OCI-LY1 (cell line): ENCODE measurements at regions not wholly inside any gene's neighbourhood (a gene's known extent, or its start where the extent isn't known, plus 50 kb on each side); places are given as distances from the start of the nearest gene placed in this dataset.
"Not testable (repeated sequence)": the region's sequence is repeated elsewhere in the genome, so short reads cannot be mapped to it uniquely, and the experiment has no call there.

Experiments used
- H2AFZ ChIP-seq: fragments of 200-600 bp; sonication (generic), shearing (Covaris generic); 2 replicates; pipeline ENCODE4 v1.6.0; 2014; ENCODE audit warnings: antibody characterized with exemption, mild to moderate bottlenecking, low read length
- H3F3A ChIP-seq: fragments of 200-600 bp; sonication (generic), shearing (Covaris generic); 2 replicates; pipeline ENCODE4 v1.6.0; 2014; ENCODE audit warnings: mild to moderate bottlenecking, antibody characterized with exemption, low read length, moderate library complexity; ENCODE audit not compliant: insufficient read depth
- H3K27ac ChIP-seq: fragments of 200-600 bp; sonication (generic); 2 replicates; pipeline ENCODE4 v1.5.1; 2014; ENCODE audit warnings: low read length, mixed run types, mild to moderate bottlenecking, low read depth; ENCODE audit not compliant: poor library complexity, severe bottlenecking
- H3K27me3 ChIP-seq: fragments of 200-600 bp; sonication (generic); 2 replicates; pipeline ENCODE4 v1.6.0; 2014; ENCODE audit warnings: antibody characterized with exemption, mild to moderate bottlenecking, low read length, moderate library complexity; ENCODE audit not compliant: insufficient read depth
- H3K36me3 ChIP-seq: fragments of 200-600 bp; sonication (generic); 2 replicates; pipeline ENCODE4 v1.6.1; 2014; ENCODE audit warnings: mild to moderate bottlenecking, antibody characterized with exemption, low read length, moderate library complexity, mixed read lengths; ENCODE audit not compliant: insufficient read depth
- H3K4me1 ChIP-seq: fragments of 200-600 bp; sonication (generic); 2 replicates; pipeline ENCODE4 v1.5.1; 2014; ENCODE audit warnings: mild to moderate bottlenecking, low read length, moderate library complexity; ENCODE audit not compliant: insufficient read depth, severe bottlenecking
- H3K4me2 ChIP-seq: fragments of 200-600 bp; sonication (generic), shearing (Covaris generic); 2 replicates; pipeline ENCODE4 v1.6.1; 2014; ENCODE audit warnings: low read length
- H3K4me3 ChIP-seq: fragments of 200-600 bp; sonication (generic); 2 replicates; pipeline ENCODE4 v1.5.1; 2014; ENCODE audit warnings: low read length, low read depth, mild to moderate bottlenecking, mixed read lengths; ENCODE audit not compliant: poor library complexity, severe bottlenecking
- H3K79me2 ChIP-seq: fragments of 200-600 bp; shearing (Covaris generic); 2 replicates; pipeline ENCODE4 v1.6.1; 2016; ENCODE audit warnings: mixed run types, low read length, mixed read lengths; ENCODE audit not compliant: insufficient read depth
- H3K9ac ChIP-seq: fragments of 200-600 bp; sonication (generic), shearing (Covaris generic); 2 replicates; pipeline ENCODE4 v1.6.1; 2014; ENCODE audit warnings: mild to moderate bottlenecking, low read length, mixed read lengths
- H3K9me2 ChIP-seq: fragments of 200-600 bp; sonication (generic), shearing (Covaris generic); 2 replicates; pipeline ENCODE4 v1.6.1; 2014; ENCODE audit warnings: low read depth, mild to moderate bottlenecking, low read length, mixed read lengths
- H3K9me3 ChIP-seq: fragments of 200-600 bp; shearing (Covaris generic); 2 replicates; pipeline ENCODE4 v1.6.1; 2014; ENCODE audit warnings: low read length, mixed read lengths
- H4K20me1 ChIP-seq: fragments of 200-600 bp; sonication (generic), shearing (Covaris generic); 2 replicates; pipeline ENCODE4 v1.6.0; 2016; ENCODE audit warnings: mild to moderate bottlenecking, low read length; ENCODE audit not compliant: insufficient read depth
- CTCF ChIP-seq: fragments of 200-600 bp; sonication (generic), shearing (Covaris generic); IDR thresholded peaks from 2 replicates; pipeline ENCODE4 v1.5.1; 2017; ENCODE audit warnings: mild to moderate bottlenecking, antibody characterized with exemption, low read length, moderate library complexity, mixed read lengths
- EZH2 ChIP-seq: fragments of 200-600 bp; sonication (generic), shearing (Covaris generic); IDR thresholded peaks from 2 replicates; pipeline ENCODE4 v1.8.0; 2017; ENCODE audit warnings: borderline replicate concordance, mixed run types, mild to moderate bottlenecking, antibody characterized with exemption, low read length, moderate library complexity, mixed read lengths

GRCh38 chr7:55310287-55311025, 54.7 kb upstream of the LANCL2 start:
- no peaks in the 10 kb centered on the region for H3F3A ChIP-seq

GRCh38 chr7:55311892-55312291, 53.2 kb upstream of the LANCL2 start:
- H4K20me1 ChIP-seq, H3K27me3 ChIP-seq, H3K4me3 ChIP-seq, H3K36me3 ChIP-seq, H3K9ac ChIP-seq, H3K4me1 ChIP-seq, H3K27ac ChIP-seq, H3K9me3 ChIP-seq, H3K4me2 ChIP-seq, H3K79me2 ChIP-seq, H2AFZ ChIP-seq, H3K9me2 ChIP-seq, H3F3A ChIP-seq: not testable (repeated sequence)

More at GRCh38 chr7:55310287-55311025, 54.7 kb upstream of the LANCL2 start:
- Histone ChIP-seq H3K27ac (no peak overlapping the region), H2AFZ (no peak overlapping the region), H3K4me3 (no peak overlapping the region), H3K4me2 (no peak overlapping the region), H3K79me2 (no peaks in the 10 kb centered on the region), H3K4me1 (no peaks in the 10 kb centered on the region), H3K9me2 (no peaks in the 10 kb centered on the region), H3K9me3 (no peaks in the 10 kb centered on the region), H3K36me3 (no peaks in the 10 kb centered on the region), H4K20me1 (no peaks in the 10 kb centered on the region), H3K9ac (no peak overlapping the region), H3K27me3 (0 out of 2 replicates have a peak, but pooled peaks cover 6% of the 10 kb centered on the region)
- TF ChIP-seq CTCF, result no peak
- no peak for TF ChIP-seq EZH2

GRCh38 chr7:55313671-55314070, 51.5 kb upstream of the LANCL2 start:
- H3K9ac ChIP-seq, H4K20me1 ChIP-seq, H3K4me3 ChIP-seq, H3K9me3 ChIP-seq, H3K79me2 ChIP-seq, H3K4me1 ChIP-seq, H3K36me3 ChIP-seq, H3K9me2 ChIP-seq, H3K27ac ChIP-seq, H2AFZ ChIP-seq, H3K4me2 ChIP-seq, H3F3A ChIP-seq, H3K27me3 ChIP-seq: not testable (repeated sequence)

- Histone ChIP-seq H3K27ac (no peak overlapping the region), H4K20me1 (no peaks in the 10 kb centered on the region), H3K4me1 (no peaks in the 10 kb centered on the region), H3K9ac (no peak overlapping the region), H3K36me3 (no peaks in the 10 kb centered on the region), H3K9me3 (no peaks in the 10 kb centered on the region), H3K4me3 (no peak overlapping the region), H3F3A (no peaks in the 10 kb centered on the region), H3K9me2 (no peaks in the 10 kb centered on the region), H2AFZ (no peak overlapping the region), H3K4me2 (no peak overlapping the region), H3K79me2 (no peaks in the 10 kb centered on the region), H3K27me3 (peaks cover 6% of the 10 kb centered on the region; the same call in 1 of the 2 replicates)
- TF ChIP-seq EZH2, result no peak
- TF ChIP-seq CTCF, result no peak
These were observed 50.2 kb upstream of the LANCL2 start for GRCh38 chr7:55314967-55315366.
